ENCODE measurements at regions not wholly inside any gene's neighbourhood (a gene's known extent, or its start where the extent isn't known, plus 50 kb on each side); places are given as distances from the start of the nearest gene placed in this dataset.
"Not testable (repeated sequence)": the region's sequence is repeated elsewhere in the genome, so short reads cannot be mapped to it uniquely, and the experiment has no call there.

GRCh38 chr1:143816369-143816768 lies 155.4 kb downstream of the FAM72C start:
- TF ChIP-seq CTCF (conservative IDR thresholded peaks at IDR 0.05); ZFX (IDR thresholded peaks at IDR 0.05): not testable (repeated sequence)
